GM23338 (cell line): ENCODE measurements at regions not wholly inside any gene's neighbourhood (a gene's known extent, or its start where the extent isn't known, plus 50 kb on each side); places are given as distances from the start of the nearest gene placed in this dataset.

Experiments
- ATAC-seq: fragments of 200-7000 bp; cut with Tn5 transposase; 3 replicates; pipeline ENCODE4 v1.9.1; 2020
- DNase-seq: peaks from one replicate; pipeline ENCODE4 v3.0.0-alpha.2; 2015; ENCODE audit warnings: low spot score
- H2AFZ ChIP-seq: fragments of 200-600 bp; sonication (generic); 2 replicates; pipeline ENCODE4 v1.8.0; 2016; ENCODE audit warnings: antibody characterized with exemption, mild to moderate bottlenecking, moderate library complexity
- H3F3A ChIP-seq: fragments of 200-600 bp; sonication (generic); replicated peaks from 2 replicates; pipeline ENCODE4 v1.8.0; 2017; ENCODE audit warnings: antibody characterized with exemption, mixed run types, low read depth
- H3K27ac ChIP-seq: fragments of 200-600 bp; sonication (generic); 2 replicates; pipeline ENCODE4 v1.6.1; 2016; ENCODE audit warnings: low read depth
- H3K27me3 ChIP-seq: fragments of 200-600 bp; sonication (generic); 2 replicates; pipeline ENCODE4 v1.8.0; 2016; ENCODE audit warnings: mild to moderate bottlenecking, mixed run types, moderate library complexity; ENCODE audit not compliant: insufficient read depth
- H3K36me3 ChIP-seq: fragments of 200-600 bp; sonication (generic); 2 replicates; pipeline ENCODE4 v1.8.0; 2016; ENCODE audit warnings: mild to moderate bottlenecking; ENCODE audit not compliant: insufficient read depth
- H3K4me1 ChIP-seq: fragments of 200-600 bp; sonication (generic); 2 replicates; pipeline ENCODE4 v1.8.0; 2016; ENCODE audit warnings: mild to moderate bottlenecking, moderate library complexity; ENCODE audit not compliant: insufficient read depth
- H3K4me2 ChIP-seq: fragments of 200-600 bp; sonication (generic); 2 replicates; pipeline ENCODE4 v1.7.1; 2017; ENCODE audit warnings: mixed run types
- H3K4me3 ChIP-seq: fragments of 200-600 bp; sonication (generic); 2 replicates; pipeline ENCODE4 v1.6.1; 2016; ENCODE audit warnings: mixed run types
- H3K79me2 ChIP-seq: fragments of 200-600 bp; sonication (generic); replicated peaks from 2 replicates; pipeline ENCODE4 v1.8.0; 2017; ENCODE audit warnings: mild to moderate bottlenecking; ENCODE audit not compliant: insufficient read depth
- H3K9me2 ChIP-seq: fragments of 200-600 bp; sonication (generic); 2 replicates; pipeline ENCODE4 v1.8.0; 2017; ENCODE audit not compliant: insufficient read depth
- H4K20me1 ChIP-seq: fragments of 200-600 bp; sonication (generic); replicated peaks from 2 replicates; pipeline ENCODE4 v1.8.0; 2017; ENCODE audit warnings: mild to moderate bottlenecking; ENCODE audit not compliant: insufficient read depth
- H3K27ac Mint-ChIP-seq: 2 replicates; pipeline ENCODE4 v1.8.0; 2020; ENCODE audit warnings: inconsistent platforms, mild to moderate bottlenecking, moderate library complexity, mixed read lengths
- H3K27me3 Mint-ChIP-seq: 3 replicates; pipeline ENCODE4 v1.8.0; 2022; ENCODE audit warnings: low read depth, mild to moderate bottlenecking, moderate library complexity, mixed read lengths, inconsistent platforms; ENCODE audit not compliant: insufficient read depth, poor library complexity
- H3K36me3 Mint-ChIP-seq: 3 replicates; pipeline ENCODE4 v1.8.0; 2021; ENCODE audit warnings: low read depth, mild to moderate bottlenecking, inconsistent platforms, moderate library complexity, mixed read lengths
- H3K4me1 Mint-ChIP-seq: 3 replicates; pipeline ENCODE4 v1.8.0; 2020; ENCODE audit warnings: mild to moderate bottlenecking, inconsistent platforms, mixed read lengths
- H3K4me3 Mint-ChIP-seq: 3 replicates; pipeline ENCODE4 v1.8.0; 2021; ENCODE audit warnings: moderate library complexity, mild to moderate bottlenecking, inconsistent platforms, mixed read lengths
- H3K9me3 Mint-ChIP-seq: 3 replicates; pipeline ENCODE4 v1.8.0; 2020; ENCODE audit warnings: moderate library complexity, mild to moderate bottlenecking, inconsistent platforms, mixed read lengths
- CREB1 ChIP-seq: fragments of 250-450 bp; sonication (Bioruptor Pico); IDR thresholded peaks from 2 replicates; pipeline ENCODE4 v1.5.0; 2020; ENCODE audit warnings: low read depth, mild to moderate bottlenecking, moderate library complexity
- EZH2 ChIP-seq: fragments of 200-600 bp; sonication (generic); IDR thresholded peaks from one replicate; pipeline ENCODE4 v1.8.0; 2017; ENCODE audit warnings: antibody characterized with exemption, mild to moderate bottlenecking, low read depth; ENCODE audit not compliant: unreplicated experiment
- EZH2phosphoT487 ChIP-seq: fragments of 200-600 bp; sonication (generic); IDR thresholded peaks from one replicate; pipeline ENCODE4 v1.8.1; 2018; ENCODE audit warnings: antibody characterized with exemption; ENCODE audit not compliant: unreplicated experiment
- JUNB ChIP-seq: IDR thresholded peaks from one replicate; pipeline ENCODE4 v1.6.1; 2016; ENCODE audit warnings: antibody characterized with exemption; ENCODE audit not compliant: unreplicated experiment
- NANOG ChIP-seq: IDR thresholded peaks from 2 replicates; pipeline ENCODE4 v1.6.1; 2016; ENCODE audit warnings: antibody characterized with exemption, borderline replicate concordance
- REST ChIP-seq: IDR thresholded peaks from one replicate; pipeline ENCODE4 v1.6.1; 2018; ENCODE audit warnings: antibody characterized with exemption; ENCODE audit not compliant: unreplicated experiment
- ZNF114 ChIP-seq: fragments of 250-450 bp; sonication (Bioruptor Pico); IDR thresholded peaks from 2 replicates; pipeline ENCODE4 v1.5.0; 2020; ENCODE audit warnings: mild to moderate bottlenecking, moderate library complexity
- ZNF462 ChIP-seq: fragments of 250-450 bp; sonication (Bioruptor Pico); IDR thresholded peaks from 2 replicates; pipeline ENCODE4 v1.5.0; 2020; ENCODE audit warnings: mild to moderate bottlenecking, moderate library complexity

- no peak for TF ChIP-seq ZNF462 (CRISPR knock-in tag)
These were observed 221.5 kb downstream of the PCDH7 start (continued) for GRCh38 chr4:30941641-30942040.

GRCh38 chr4:30943356-30943755, 223.2 kb downstream of the PCDH7 start:
- no peaks in the 10 kb centered on the region for H3K9me3 Mint-ChIP-seq
- Histone ChIP-seq H2AFZ (no peak overlapping the region), H3K4me2 (no peak overlapping the region), H3K36me3 (no peaks in the 10 kb centered on the region), H3K4me1 (no peaks in the 10 kb centered on the region), H3K27me3 (no peaks in the 10 kb centered on the region), H3F3A (no peaks in the 10 kb centered on the region), H3K9me2 (no peaks in the 10 kb centered on the region), H4K20me1 (no peaks in the 10 kb centered on the region), H3K27ac (no peak overlapping the region), H3K4me3 (no peak overlapping the region), H3K79me2 (no peaks in the 10 kb centered on the region)
- H3K4me1 Mint-ChIP-seq, result peaks cover 12% of the 10 kb centered on the region
- H3K27me3 Mint-ChIP-seq, result no peaks in the 10 kb centered on the region
- ATAC-seq, result no peak
- no peaks in the 10 kb centered on the region for H3K36me3 Mint-ChIP-seq
- no peak overlapping the region for H3K27ac Mint-ChIP-seq
- no peak overlapping the region for H3K4me3 Mint-ChIP-seq
- DNase-seq, result no peak
- no peak for TF ChIP-seq JUNB
- TF ChIP-seq EZH2, result no peak
- TF ChIP-seq NANOG, result no peak
- TF ChIP-seq CREB1 (CRISPR knock-in tag), result no peak
- TF ChIP-seq EZH2phosphoT487, result no peak
- no peak for TF ChIP-seq REST
- no peak for TF ChIP-seq ZNF114 (CRISPR knock-in tag)
